ENCODE measurements at regions not wholly inside any gene's neighbourhood (a gene's known extent, or its start where the extent isn't known, plus 50 kb on each side); places are given as distances from the start of the nearest gene placed in this dataset.

DNA sequence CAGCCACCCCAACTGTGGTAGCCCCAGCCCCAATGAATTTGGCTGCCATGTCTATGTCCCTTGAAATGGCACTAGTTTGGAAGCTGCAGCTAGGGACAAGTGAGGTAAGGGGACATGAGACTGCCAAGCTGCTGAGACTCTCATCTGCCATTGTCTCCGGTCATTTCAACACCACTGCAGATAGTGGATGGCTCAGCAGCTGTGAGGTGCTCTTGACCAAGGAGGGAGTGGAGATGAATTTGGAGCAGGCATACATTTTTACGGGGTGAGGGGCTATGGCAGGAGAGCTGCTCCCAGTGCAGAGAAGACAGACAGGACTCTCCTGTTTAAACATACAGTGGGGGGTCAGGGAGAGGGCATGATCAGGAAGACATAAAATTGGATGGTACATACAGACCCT is 315.5 kb upstream of the CAMK1G start:
- intact Hi-C loops (cut with DNase I): no loop called here

DNA sequence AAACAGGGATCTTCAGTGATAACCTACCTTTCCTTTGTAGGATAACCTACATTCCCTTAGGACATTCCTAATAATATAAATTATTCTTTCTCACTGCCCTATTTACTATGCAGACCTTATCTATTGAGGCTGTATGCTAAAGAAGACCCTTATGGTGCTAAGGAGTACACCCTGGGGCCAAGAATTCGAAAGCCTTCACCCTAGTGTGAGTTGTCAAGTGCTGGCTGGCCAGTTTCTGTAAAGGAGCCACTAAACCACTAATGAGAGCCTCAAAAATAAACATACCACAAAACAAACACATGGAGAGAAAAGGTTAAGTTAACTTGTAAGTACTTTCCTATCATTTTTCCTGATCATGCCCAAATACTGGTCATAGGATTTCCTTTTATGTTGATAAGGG is 315.0 kb upstream of the CAMK1G start:
- no peak for DNase-seq (ENCODE audit: low spot score)
- intact Hi-C loops (cut with DNase I): no loop called here

More for the DNA sequence above, 315.5 kb upstream of the CAMK1G start:
- no peak for DNase-seq (ENCODE audit: low spot score)

DNA sequence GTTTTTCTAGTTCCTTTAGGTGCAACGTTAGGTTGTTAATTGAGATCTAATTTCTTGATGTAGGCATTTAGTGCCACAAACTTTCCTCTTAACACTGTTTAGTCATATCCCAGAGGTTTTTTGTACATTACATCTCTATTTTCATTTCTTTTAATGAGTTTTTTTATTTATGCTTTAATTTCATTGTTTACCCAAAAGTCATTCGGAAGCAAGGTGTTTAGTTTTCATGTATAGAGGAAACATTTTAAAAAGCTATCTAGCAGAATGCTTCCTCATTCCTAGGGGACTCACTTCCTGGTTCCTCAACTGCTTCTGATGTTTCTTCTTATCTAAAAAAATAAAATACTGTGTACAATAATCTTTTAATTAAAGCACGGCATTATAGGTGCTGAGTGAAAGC is 307.2 kb upstream of the CAMK1G start:
- intact Hi-C loops (cut with DNase I): no loop called here
- DNase-seq (ENCODE audit: low spot score): no peak

DNA sequence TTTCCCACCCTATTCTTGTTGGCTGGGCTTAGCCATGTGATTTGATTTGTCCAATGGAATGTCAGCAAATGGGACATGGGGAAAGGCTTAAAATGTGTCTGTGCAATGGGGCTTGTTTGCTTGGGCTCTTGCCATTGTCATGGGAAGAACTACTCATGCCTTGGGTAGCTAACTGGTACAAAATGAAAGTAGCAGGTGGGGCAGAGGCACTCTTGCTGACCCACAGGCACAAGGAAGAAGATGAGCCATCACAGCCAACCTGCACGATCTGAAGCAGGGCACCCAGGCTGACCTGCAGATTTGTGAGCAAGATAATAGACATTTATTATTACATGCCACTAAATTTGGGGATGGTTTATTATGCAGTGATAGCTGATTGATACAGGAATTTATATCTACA is 305.9 kb upstream of the CAMK1G start:
- intact Hi-C loops (cut with DNase I): no loop called here
- DNase-seq (ENCODE audit: low spot score): no peak

DNA sequence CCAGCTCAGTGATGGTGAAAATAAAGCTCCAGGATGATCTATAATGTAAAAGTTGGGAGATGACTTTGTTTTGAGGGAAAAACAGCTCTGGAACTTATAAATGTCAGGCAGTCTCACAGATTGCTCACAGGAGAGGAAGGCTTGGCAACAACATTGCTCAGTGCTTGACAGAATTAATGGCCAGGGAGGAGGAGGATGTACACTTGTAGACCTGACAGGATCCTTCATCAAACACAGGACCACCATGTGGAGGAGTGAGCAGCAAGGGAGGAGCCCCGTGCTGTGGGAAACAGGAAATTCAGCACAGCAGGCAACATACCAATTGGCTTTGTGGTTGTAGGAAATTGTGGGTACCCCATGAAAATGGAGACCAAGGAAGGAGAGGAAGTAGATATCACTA is 291.8 kb upstream of the CAMK1G start:
- intact Hi-C loops (cut with DNase I): no loop called here
- DNase-seq (ENCODE audit: low spot score): no peak

DNA sequence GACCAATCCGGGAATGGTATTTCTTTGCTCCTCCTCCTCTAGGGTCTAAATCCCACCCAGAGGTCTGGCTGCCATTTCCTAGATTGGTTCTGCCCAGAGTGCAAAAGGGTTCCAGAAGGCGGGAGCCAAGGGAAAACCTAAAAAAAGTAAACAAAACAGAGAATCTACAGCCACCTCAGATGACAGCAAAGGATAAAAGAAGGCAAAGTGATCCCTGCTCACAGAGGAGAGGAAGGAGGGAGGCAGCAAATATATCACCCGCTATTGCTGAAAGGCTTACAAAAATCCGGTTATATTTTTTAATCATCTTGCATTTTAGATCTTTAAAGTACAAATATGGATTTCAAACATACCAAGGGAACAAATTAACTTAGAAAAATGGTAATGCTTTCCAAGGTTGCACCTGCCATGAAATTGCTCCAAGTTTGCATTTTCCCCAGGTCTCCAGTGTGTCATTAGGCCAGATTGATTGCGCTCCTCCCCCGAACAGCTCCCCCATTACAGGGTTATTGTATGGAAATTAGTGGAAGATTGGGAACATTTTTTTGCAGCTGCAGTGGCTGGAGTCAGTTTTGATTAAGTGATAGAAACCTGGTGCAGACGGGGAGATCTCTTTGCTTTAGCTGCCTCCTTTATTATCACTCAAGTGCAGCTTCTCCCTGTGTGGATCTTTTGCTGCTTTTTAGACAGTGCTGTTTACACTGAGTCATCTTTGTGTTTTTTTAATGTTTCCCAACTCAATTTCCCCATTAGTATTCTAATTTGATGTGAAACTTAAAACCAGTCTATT is 280.5 kb upstream of the CAMK1G start:
- no peak for DNase-seq (ENCODE audit: low spot score)
- intact Hi-C loops (cut with DNase I): no loop called here

DNA sequence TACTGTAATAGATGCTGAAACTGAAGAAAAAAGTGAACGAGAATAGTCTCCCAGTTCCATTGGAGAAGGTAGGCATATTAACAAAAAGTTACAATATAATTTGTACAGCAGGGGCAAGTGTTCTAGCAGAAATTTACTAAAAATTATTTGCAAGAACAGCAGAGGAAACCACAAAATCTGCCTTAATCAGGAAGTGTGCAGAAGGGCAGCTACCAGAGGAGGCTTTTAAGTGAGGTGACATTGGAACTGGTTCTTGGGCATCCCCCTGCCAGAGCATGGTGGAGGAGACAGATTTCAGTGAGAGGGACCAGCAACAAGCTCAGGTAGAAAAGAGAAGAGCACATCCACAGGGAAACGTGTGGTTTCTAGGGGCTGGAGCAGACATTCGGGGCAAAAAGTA is 279.3 kb upstream of the CAMK1G start:
- intact Hi-C loops (cut with DNase I): no loop called here
- no peak for DNase-seq (ENCODE audit: low spot score)

DNA sequence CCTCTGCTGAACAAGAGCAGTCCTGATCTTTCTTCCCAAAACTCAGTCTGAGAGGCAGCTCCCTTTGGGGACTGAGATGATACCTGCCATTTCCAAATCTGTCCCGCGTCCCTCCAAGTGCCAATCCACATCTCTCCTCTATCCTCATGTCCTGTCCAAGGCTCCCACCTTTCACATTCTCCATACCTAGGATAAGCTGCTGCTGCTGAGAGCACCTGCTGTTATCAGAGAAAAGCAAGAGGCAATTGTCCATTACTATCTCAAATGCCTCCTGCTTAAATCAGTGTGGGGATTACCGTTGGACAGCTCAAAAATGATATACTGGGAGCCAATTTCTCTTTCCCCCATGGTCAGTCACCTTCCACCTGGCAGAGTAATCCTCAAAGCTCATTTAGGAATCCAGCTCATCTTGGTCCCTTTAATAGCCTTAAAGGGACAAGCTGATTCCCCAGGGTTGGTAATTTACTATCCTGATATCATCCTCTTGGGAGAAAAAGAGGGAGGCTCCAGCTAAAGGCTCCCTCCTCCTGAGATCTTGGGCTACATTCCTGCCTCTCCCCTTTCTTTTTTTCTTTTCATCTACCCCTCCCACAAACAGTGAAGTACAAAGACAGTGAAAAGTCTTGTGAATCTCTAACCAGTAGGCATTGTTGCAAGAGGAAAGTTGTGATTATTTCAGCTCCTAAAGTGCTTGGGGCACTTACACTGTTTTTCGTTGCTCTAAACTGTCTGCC is 278.1 kb upstream of the CAMK1G start:
- intact Hi-C loops (cut with DNase I): no loop called here
- DNase-seq (ENCODE audit: low spot score): no peak

DNA sequence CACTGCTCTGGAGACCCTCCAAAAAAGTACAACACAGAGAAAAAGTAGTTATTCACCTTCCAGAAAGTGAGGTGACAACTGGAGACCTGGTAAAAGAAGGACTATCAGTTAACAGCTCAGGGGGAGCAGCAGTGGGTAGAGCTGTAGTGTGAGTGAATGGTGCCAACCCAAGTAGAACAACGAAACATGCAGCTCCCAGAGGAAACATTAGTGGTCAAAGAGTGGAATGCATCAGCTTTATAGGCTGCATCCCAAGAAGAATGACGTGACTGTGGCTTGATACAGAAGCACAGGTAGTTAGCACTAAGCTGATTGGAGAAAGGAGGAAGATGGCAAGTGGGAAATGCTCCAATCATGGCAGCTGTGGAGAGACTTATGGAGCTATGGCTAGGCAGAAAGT is 275.7 kb upstream of the CAMK1G start:
- no peak for DNase-seq (ENCODE audit: low spot score)
- intact Hi-C loops (cut with DNase I): no loop called here

DNA sequence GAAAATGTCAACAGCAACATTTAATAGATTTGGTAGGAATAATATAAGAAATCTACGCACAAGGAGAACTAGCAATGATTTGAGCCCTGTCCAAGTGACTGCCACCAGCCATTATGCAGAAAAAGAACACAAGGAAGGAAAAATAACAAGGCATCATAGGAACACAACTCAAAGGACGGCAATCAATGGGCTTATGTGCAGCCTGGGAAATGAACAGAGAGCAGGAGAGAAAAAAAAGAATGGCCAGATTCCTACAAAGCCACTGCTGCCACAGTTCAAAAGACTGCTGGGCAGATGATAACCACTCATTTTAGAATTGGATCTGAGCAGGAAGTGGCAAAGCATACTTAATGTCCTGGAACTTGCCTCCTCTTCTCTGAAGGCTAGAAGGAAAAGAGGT is 274.3 kb upstream of the CAMK1G start:
- intact Hi-C loops (cut with DNase I): no loop called here
- no peak for DNase-seq (ENCODE audit: low spot score)

DNA sequence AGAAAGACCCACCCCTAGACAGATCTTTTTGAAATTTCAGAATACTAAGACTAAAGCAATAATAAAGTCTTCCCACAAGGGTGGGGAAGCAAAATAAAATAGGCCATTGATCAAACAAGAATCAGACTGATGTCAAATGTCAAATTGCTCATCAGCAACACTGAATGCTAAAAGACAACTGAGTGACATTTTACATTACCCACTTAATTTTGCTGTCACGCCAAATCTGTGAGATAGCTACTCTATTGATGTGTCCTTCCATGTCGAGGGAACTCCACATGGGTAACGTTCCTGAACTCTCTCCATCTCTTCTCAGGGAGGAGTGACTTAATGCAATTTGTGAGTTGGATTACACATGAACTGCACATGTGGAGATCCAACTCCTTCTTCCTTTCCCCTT is 271.7 kb upstream of the CAMK1G start:
- DNase-seq (ENCODE audit: low spot score): no peak
- intact Hi-C loops (cut with DNase I): no loop called here

DNA sequence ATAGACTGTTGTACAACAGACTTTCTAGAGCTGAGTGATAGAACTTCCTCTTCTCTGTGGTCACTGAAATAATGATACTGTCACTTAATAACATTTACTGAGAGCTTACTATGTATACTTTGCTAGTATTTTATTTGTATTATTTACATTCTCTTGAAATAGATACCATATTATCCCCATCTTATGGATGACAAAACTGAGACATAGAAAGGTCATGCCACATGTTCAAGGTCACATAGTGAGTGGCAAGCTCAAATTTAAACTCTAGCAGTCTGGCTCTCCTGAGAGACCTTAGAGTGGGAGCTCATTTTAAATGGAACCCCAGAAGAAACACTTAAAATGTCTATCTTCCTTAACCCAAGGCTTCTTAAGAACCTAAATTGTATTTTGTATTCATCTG is 266.6 kb upstream of the CAMK1G start:
- intact Hi-C loops (cut with DNase I): no loop called here
- no peak for DNase-seq (ENCODE audit: low spot score)

DNA sequence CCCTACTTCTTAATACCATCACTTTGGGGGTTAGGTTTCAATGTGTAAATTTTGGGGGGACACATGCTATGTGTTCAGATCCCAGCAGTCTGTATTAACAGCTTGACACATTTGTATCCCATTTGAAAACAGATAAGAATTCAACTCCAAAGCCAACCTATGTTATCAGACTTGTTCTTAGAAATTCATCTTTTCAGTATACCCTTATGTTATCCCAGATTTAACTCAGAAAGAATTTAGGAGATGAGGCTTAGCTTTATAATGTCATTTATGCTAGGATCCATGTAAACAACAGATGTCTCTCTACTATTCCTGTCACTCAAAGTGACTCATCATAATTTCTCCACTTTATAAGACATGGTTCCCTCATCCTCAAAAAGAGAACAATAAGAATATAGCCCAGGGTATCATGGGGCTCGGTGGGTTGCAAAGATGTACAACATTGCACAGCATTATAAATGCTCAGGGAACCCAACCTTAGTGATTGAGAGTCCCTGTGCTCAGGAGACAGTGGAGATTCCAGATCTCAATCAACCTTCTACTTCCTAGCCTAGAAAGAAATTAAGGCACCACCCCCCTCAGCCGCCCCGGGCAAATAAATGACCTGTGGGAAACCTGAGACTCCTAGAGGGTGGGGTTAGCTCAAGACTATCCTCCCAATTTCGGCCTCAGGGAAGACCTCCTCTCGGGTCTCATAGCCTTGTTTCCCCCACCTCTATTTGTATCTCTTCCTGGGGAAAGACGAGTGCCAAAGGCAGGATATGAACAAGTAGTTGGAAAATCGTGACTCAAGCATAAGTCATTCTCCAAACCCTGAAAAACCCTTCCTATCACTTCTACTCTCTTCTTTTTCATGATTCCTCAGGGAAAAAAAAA is 265.1 kb upstream of the CAMK1G start:
- DNase-seq (ENCODE audit: low spot score): no peak
- intact Hi-C loops (cut with DNase I): no loop called here

DNA sequence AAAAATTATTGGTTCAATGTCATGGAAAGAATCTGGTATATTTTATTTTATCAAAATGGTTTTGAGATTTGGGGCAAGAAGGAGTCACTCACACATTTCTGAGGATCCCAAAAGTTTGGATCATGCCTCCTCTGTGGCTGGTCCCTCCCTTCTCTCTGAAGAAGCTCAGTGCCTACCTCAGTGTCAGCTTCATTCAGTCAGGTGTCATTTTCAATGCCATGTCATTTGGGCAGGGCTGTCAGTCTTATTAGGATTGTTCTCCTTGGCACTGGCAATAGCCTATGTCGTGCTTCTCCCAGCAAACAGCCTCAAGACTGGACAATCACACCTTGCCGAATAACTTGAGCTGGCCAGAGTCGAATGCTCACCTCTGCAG is 264.5 kb upstream of the CAMK1G start:
- DNase-seq (ENCODE audit: low spot score): no peak
- intact Hi-C loops (cut with DNase I): no loop called here

DNA sequence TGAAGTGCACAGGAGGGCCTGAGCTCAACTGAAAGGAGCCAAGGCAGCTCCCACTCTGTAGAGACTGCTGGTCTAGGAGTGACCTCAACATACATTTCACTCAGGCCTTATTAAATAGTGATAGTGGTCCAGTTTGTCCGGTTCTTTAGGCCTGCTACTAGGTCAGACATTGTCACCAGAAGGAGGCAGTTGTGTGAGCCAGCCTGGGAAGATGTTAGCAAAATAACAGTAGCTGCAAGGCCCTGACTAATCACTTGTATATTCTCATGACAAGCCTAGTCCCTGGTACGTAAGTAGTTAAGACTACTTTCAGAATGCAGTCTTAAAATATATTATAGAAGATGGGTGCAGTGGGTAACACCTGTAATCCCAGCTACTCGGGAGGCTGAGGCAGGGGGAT is 264.0 kb upstream of the CAMK1G start:
- DNase-seq (ENCODE audit: low spot score): no peak
- intact Hi-C loops (cut with DNase I): no loop called here

DNA sequence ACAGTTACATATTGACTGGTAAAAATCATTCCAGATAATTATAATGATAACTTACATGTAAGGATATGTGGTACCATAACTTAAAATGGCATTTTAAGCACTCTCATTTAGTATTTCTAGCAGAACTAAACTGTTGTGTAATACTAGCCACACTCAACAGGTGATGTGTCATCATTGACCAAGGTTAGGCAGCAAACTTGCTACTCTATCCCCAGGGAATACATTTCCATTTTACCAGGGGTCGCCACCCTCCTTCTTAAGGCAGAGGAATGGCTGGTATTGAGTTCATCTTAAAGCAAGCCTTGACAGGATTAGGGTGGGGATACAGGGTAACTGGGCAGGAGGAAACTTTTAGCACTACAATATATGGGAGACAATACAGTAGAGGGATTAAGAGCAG is 259.8 kb upstream of the CAMK1G start:
- no peak for DNase-seq (ENCODE audit: low spot score)
- intact Hi-C loops (cut with DNase I): no loop called here

DNA sequence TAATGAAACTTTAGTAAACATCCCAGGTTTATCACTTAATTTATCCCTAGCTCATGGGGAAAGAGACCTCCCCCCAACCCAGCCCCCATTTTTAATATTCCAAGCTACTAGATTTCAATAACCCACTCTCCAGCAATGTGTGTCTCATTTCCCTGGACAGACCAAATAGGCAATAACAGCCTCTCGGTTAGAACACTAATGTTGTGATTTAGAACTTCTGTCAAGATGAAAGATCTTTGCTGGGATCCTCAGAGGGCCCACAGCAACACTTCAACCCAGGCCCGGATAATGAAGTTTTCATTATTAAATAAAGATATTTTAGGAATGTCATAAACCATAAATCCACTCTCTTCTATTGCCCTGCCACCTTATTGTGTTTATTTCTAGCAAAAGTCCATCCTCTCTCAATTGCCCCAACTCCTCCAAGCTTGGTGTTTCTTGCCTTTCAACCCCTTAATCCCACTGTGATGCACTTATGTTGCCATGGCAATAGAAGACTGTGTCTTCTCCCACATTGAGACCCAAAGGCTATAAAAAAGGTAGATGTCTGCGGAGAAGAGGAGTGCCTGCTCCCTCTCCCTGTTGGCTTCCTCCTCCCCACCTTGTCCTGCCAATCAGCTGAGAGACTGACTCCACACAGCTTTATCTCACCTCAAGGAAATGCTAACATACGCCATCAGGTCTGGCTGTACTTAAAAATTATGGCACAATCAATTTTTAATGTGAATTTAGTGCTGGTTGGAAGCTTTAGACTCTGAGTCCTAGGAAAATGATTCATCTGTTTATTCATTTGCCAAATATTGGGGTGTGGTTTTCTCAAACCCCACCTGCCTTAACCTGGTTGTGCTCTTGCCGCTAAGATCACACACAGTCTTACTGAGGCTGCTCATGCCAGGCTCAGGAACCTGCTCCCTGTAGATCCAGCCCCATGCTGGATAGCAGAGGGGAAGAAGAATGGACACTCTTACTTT is 258.3 kb upstream of the CAMK1G start:
- intact Hi-C loops (cut with DNase I): no loop called here
- DNase-seq (ENCODE audit: low spot score): no peak

DNA sequence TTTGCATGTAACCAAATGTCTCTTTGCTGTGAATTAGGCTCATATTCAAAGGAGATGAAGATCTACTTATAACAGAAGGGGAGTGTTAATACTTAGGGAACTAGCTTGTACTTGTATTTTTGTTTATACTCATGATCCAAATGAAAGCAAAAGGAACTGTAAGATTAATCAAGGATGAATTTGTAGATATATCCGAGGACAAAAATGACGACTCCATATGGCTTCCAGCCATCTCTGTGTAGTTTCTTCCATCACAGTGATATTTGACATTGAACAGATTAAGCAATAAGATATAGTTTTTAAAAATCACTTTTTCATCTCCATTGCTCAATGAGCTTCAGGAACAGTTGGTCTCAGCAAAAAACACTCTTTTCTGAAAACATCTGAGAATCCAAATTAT is 257.4 kb upstream of the CAMK1G start:
- DNase-seq (ENCODE audit: low spot score): no peak

DNA sequence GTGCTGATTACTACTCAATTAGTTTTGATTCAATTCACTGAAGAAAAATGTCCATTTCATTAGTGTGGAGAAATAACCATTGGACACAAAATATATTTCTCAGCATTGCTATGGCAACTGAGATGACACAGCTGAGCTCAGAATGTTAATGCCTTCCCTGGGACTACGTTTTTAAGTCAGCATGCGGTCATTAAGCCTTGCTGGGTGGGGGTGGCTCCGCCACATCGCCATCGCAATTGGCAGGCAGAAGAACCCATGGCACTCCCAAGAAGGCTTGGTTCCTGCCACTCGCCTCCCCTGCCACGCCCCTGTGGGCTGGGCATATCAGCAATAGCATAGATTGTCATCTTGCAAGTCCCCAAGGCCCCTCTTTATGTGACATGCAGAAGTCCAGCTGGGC is 256.7 kb upstream of the CAMK1G start:
- intact Hi-C loops (cut with DNase I): no loop called here

More for the DNA sequence above, 257.4 kb upstream of the CAMK1G start:
- intact Hi-C loops (cut with DNase I): no loop called here

More for the DNA sequence above, 256.7 kb upstream of the CAMK1G start:
- no peak for DNase-seq (ENCODE audit: low spot score)

Measured in cardiac septum (tissue), 1 donor.